Duodenal mucosa (tissue), 2 donors: ENCODE measurements at regions not wholly inside any gene's neighbourhood (a gene's known extent, or its start where the extent isn't known, plus 50 kb on each side); places are given as distances from the start of the nearest gene placed in this dataset.

Experiments
- H3K27ac ChIP-seq: one replicate; pipeline ENCODE4 v1.7.0; 2013; ENCODE audit warnings: low read depth, low read length
- H3K27me3 ChIP-seq, 2 donors: one replicate each; pipeline ENCODE4 v1.7.0; 2013; ENCODE audit warnings: low read length in 2 of 2, control low read depth in 1 of 2; ENCODE audit not compliant: insufficient read depth in 2 of 2, control insufficient read depth in 1 of 2
- H3K36me3 ChIP-seq, 2 donors: one replicate each; pipeline ENCODE4 v1.7.0; 2013; ENCODE audit warnings: low read length in 2 of 2, control low read depth in 1 of 2; ENCODE audit not compliant: insufficient read depth in 2 of 2, control insufficient read depth in 1 of 2
- H3K4me1 ChIP-seq, 2 donors: one replicate each; pipeline ENCODE4 v1.7.0; 2013; ENCODE audit warnings: low read length in 2 of 2, control low read depth in 1 of 2; ENCODE audit not compliant: insufficient read depth in 2 of 2, control insufficient read depth in 1 of 2
- H3K4me3 ChIP-seq, 2 donors: one replicate each; pipeline ENCODE4 v1.7.0; 2013; ENCODE audit warnings: low read length in 2 of 2, low read depth in 1 of 2
- H3K9ac ChIP-seq, 2 donors: one replicate each; pipeline ENCODE4 v1.7.0; 2013; ENCODE audit warnings: low read length in 2 of 2, low read depth in 1 of 2
- H3K9me3 ChIP-seq, 2 donors: one replicate each; pipeline ENCODE4 v1.7.0; 2013; ENCODE audit warnings: low read length in 2 of 2, control low read depth in 1 of 2; ENCODE audit not compliant: control insufficient read depth in 1 of 2

- peaks cover 3 to 7% of the 10 kb centered on the region in 2 donors for H3K9me3 ChIP-seq
- H3K9ac ChIP-seq, result no peak overlapping the region
- no peak overlapping the region for H3K4me3 ChIP-seq
- H3K27me3 ChIP-seq, result no peaks in the 10 kb centered on the region
- no peaks in the 10 kb centered on the region for H3K4me1 ChIP-seq
- no peak overlapping the region for H3K27ac ChIP-seq
- no peaks in the 10 kb centered on the region for H3K36me3 ChIP-seq
Observed at GRCh38 chr12:61923152-61923551, 337.1 kb upstream of the USP15 start.

GRCh38 chr12:61934564-61934963, 325.6 kb upstream of the USP15 start:
- H3K9ac ChIP-seq, result no peak overlapping the region
- H3K36me3 ChIP-seq, result no peaks in the 10 kb centered on the region
- no peaks in the 10 kb centered on the region for H3K4me1 ChIP-seq
- H3K27ac ChIP-seq, result no peak overlapping the region
- no peaks in the 10 kb centered on the region for H3K27me3 ChIP-seq
- H3K9me3 ChIP-seq, result peaks cover 0 to 7% of the 10 kb centered on the region in 2 donors
- H3K4me3 ChIP-seq, result no peak overlapping the region

GRCh38 chr12:61939977-61940376, 320.2 kb upstream of the USP15 start:
- H3K9ac ChIP-seq, result no peak overlapping the region
- H3K4me3 ChIP-seq, result no peak overlapping the region
- H3K4me1 ChIP-seq, result no peaks in the 10 kb centered on the region
- no peaks in the 10 kb centered on the region for H3K36me3 ChIP-seq
- no peaks in the 10 kb centered on the region for H3K9me3 ChIP-seq
- H3K27ac ChIP-seq, result no peak overlapping the region
- no peaks in the 10 kb centered on the region for H3K27me3 ChIP-seq

GRCh38 chr12:61956545-61956944, 303.7 kb upstream of the USP15 start:
- H3K36me3 ChIP-seq, result no peaks in the 10 kb centered on the region
- no peak overlapping the region for H3K27ac ChIP-seq
- no peaks in the 10 kb centered on the region for H3K27me3 ChIP-seq
- H3K4me3 ChIP-seq, result no peak overlapping the region
- H3K9ac ChIP-seq, result no peak overlapping the region
- no peaks in the 10 kb centered on the region for H3K4me1 ChIP-seq
- no peaks in the 10 kb centered on the region for H3K9me3 ChIP-seq

GRCh38 chr12:61974461-61974860, 285.7 kb upstream of the USP15 start:
- Histone ChIP-seq H3K36me3 (no peaks in the 10 kb centered on the region), H3K9me3 (no peaks in the 10 kb centered on the region), H3K9ac (no peak overlapping the region), H3K27me3 (no peaks in the 10 kb centered on the region), H3K4me3 (no peak overlapping the region), H3K4me1 (no peaks in the 10 kb centered on the region), H3K27ac (no peak overlapping the region)

- Histone ChIP-seq H3K4me1 (no peaks in the 10 kb centered on the region), H3K27me3 (no peaks in the 10 kb centered on the region), H3K9ac (no peak overlapping the region), H3K36me3 (no peaks in the 10 kb centered on the region), H3K4me3 (no peak overlapping the region), H3K9me3 (no peaks in the 10 kb centered on the region), H3K27ac (no peak overlapping the region)
Observed at GRCh38 chr12:61985830-61986229, 274.4 kb upstream of the USP15 start.

- Histone ChIP-seq H3K36me3 (no peaks in the 10 kb centered on the region), H3K27me3 (no peaks in the 10 kb centered on the region), H3K4me1 (no peaks in the 10 kb centered on the region), H3K27ac (no peak overlapping the region), H3K9ac (no peak overlapping the region), H3K9me3 (no peaks in the 10 kb centered on the region), H3K4me3 (no peak overlapping the region)
Observed at GRCh38 chr12:61987173-61987572, 273.0 kb upstream of the USP15 start.

- Histone ChIP-seq H3K4me3 (no peak overlapping the region), H3K9me3 (no peaks in the 10 kb centered on the region), H3K9ac (no peak overlapping the region), H3K4me1 (no peaks in the 10 kb centered on the region), H3K27ac (no peak overlapping the region), H3K36me3 (no peaks in the 10 kb centered on the region), H3K27me3 (no peaks in the 10 kb centered on the region)
Observed at GRCh38 chr12:61991661-61992060, 268.5 kb upstream of the USP15 start.

- Histone ChIP-seq H3K4me3 (no peak overlapping the region), H3K27me3 (no peaks in the 10 kb centered on the region), H3K36me3 (no peaks in the 10 kb centered on the region), H3K9me3 (no peaks in the 10 kb centered on the region), H3K4me1 (no peaks in the 10 kb centered on the region), H3K9ac (no peak overlapping the region), H3K27ac (no peak overlapping the region)
Observed at GRCh38 chr12:61993734-61994345, 266.4 kb upstream of the USP15 start.

- Histone ChIP-seq H3K4me1 (no peaks in the 10 kb centered on the region), H3K36me3 (no peaks in the 10 kb centered on the region), H3K27ac (no peak overlapping the region), H3K9me3 (no peaks in the 10 kb centered on the region), H3K27me3 (no peaks in the 10 kb centered on the region), H3K9ac (no peak overlapping the region), H3K4me3 (no peak overlapping the region)
Observed at GRCh38 chr12:61996717-61997116, 263.5 kb upstream of the USP15 start.

GRCh38 chr12:61998791-61999190, 261.4 kb upstream of the USP15 start:
- no peaks in the 10 kb centered on the region for H3K4me1 ChIP-seq
- H3K27me3 ChIP-seq, result no peaks in the 10 kb centered on the region
- no peaks in the 10 kb centered on the region for H3K36me3 ChIP-seq
- no peak overlapping the region for H3K9ac ChIP-seq
- H3K27ac ChIP-seq, result no peak overlapping the region
- no peaks in the 10 kb centered on the region for H3K9me3 ChIP-seq
- H3K4me3 ChIP-seq, result no peak overlapping the region
